LoVo (cell line): ENCODE measurements at regions not wholly inside any gene's neighbourhood (a gene's known extent, or its start where the extent isn't known, plus 50 kb on each side); places are given as distances from the start of the nearest gene placed in this dataset.

Experiments
- DNase-seq: peaks from one replicate; pipeline ENCODE4 v3.0.0-alpha.2; 2016; ENCODE audit warnings: low spot score

DNA sequence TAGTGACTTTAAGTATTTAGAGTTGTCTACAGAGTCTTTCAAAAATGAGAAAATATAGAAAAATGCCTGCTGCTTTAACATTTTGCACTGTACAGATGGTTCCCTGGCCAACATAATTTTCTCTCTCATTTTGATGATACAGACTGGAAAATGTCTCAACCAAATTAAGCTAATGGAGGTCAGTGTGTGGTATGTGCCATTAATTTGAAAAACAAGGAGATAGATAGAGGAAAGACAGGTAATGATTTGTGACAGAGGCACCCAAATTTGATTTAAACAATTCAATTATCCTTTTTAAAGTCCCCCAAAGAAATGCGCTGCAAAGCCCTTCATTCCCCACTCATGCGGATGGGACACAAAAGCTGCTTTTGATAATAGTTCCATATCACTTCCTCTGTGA is 140.0 kb downstream of the ASCL1 start:
- DNase-seq, result no peak

DNA sequence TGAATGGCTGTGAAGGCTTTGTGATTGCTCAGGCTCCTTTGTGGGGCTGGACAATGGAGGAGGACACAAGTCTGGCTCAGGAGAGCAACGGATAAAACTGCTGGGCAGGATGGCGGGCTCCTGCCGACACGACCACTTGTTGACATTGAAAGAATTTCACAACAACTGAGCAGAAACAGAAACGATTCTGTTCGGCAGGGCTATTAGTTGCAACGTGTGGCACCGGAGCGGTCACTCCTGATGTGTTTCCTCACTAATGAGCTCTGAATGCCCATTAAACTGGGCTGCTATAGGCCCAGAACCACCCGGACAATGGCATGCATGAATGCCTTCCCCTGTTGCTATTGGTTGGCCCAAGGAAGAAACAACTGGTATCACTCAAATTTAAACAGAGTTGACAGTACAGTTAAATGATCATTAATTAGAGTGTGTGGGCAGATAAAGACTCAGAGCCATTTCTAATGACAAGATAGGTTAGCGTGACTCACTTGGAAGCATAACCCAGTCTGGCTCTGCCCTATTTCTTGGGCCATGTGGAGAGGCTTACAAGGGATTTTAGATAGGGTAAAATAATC is 142.9 kb downstream of the ASCL1 start:
- DNase-seq, result no peak

DNA sequence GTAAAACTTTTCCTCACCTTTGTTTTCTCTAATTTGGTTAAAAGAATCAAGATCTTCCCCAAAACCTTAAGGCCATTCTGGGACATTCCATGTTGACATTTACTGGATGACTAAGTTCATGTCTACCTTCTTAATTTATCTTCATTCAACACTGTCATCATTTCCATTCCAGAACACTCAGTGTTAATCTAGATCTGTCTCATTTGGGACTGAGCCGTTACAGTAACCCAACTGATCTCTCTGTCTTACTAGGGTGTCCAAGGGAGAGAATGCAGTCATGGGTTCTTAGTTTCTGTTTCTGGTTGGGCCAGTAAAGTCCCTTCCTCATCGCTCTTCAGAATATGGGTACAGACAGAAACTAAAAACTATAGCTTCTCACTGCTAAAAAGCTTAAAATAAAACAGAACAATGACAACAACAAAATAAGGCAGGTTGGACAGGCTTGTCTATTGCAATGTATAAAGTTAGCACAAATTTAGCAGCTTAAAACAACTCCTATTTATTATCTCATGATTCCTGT is 144.8 kb downstream of the ASCL1 start:
- DNase-seq, result no peak

DNA sequence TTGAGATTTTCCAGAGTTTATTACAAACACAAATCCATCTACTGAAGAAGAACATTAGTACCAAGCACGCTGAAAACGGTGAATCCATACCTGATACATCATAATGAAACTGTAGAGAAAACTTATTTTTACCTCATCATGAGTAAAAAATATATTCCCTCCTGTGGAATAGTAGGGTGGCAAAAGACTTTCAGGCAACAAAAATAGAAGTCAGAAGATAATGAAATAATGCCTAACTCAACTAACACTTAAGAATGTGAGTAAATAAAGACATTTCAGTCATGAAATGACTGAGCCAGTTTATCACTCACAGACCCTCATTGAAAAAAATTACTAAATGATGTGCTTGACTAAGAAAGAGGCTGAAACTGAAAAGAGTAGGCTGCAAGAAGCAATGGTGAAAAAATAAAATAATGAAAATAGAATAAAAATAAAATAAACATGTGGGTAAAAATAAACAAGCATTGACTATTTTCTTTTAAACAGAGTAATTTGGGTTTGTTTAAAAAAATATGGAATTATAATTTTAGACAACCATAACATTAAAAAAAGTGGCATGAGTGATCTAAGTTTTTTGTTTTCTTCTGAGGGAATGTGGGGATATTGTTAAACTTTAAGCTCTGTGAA is 148.6 kb downstream of the ASCL1 start:
- DNase-seq, result no peak

DNA sequence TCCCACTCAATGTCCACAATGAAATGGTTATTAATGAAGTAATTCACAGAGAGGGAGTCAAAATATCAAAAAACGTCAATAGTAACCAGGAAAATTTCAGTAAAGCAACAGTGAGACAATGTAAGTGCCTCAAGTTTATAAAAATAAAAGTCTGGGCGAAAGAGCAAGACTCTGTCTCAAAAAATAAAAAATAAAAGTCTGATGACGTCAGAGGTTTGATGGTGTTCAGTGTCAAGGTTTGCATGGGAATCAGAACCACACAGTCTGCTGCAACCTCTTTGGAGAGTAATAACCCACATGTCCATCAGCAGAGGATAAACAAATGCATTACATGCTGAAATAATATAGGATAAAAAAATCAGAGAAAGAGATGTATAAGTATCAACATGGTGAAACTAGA is 152.4 kb downstream of the ASCL1 start:
- no peak for DNase-seq

DNA sequence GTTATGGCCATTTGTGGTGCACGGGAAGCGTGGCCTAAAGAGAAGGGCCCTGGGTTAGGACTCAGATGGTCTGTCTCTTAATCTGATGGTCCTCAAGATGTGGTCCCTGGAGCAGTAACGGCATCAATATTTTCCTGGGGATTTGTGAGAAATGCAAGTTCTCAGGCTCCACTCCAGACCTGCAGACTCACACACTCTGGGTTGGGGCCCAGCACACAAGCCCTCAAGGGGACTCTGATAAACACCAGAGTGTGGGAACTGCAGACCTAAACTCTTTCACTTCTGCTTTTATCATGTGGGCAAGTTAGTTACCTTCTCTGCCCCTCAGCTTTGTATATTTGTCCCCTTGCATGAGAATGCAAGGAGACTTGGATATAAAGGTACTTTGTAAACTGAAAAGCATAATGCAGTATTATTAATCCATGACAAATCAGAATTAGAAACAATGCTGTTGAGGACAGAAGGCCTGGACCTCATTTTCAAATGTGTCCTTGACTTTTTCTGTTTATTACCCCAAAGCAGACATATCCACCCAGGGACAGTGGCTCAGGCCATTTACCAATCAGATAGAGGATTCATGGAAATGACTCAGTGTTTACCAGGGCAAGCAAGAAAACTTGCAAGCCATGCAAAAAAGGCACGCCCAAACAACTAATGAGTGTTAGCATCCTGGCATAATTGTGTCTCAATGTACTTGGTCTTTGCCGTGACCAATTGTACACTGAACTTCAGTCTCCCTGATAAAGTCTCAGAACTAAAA is 157.0 kb downstream of the ASCL1 start:
- DNase-seq, result no peak

DNA sequence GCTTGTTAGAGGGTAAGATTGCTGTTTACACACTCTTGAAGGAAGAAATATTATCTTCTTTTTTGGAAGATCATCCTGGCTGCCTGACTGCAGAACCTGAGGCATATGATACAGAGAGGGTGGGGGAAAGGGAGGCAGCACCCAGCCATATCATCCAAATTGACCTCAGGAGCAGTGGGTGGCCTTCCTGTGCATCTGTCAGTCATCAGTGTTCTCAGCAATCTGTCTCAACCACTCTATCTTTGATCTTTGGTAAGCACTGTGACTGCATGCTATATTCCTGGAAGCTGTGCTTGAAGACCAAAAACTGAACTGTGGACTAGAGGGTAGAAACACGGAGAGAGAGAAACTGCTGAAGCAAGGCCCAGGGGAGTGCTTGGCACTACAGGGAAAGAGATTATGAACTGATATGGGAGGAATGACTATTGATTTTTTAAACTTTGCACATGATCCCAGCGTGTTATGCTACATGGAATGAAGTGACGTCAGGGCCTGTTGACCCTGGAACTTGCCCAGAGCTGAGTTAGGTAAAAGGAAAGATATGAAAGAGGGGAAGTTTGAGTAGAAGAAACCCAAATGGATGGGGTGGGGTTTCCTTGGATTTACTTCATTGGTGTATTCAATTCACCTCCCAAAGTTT is 171.5 kb downstream of the ASCL1 start:
- no peak for DNase-seq

DNA sequence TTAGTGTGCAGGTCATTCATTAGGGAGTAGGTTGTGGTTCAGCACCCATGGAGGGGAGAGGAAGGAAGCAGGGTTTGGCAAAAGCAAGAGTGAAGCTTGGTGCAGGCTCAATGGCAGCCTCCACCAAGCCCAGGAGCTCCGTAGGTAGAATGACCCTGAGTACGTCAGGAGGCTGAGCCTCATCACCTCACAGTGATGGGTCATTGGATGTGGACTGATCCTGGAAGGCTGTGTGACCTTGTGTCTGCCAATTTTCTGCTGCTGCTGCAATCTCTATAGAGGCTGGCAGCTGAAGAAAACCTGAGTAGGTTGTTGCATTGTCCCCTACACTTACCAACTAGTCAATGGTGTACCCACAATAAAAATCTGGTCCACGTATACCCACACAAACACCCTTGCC is 173.1 kb downstream of the ASCL1 start:
- DNase-seq, result no peak

DNA sequence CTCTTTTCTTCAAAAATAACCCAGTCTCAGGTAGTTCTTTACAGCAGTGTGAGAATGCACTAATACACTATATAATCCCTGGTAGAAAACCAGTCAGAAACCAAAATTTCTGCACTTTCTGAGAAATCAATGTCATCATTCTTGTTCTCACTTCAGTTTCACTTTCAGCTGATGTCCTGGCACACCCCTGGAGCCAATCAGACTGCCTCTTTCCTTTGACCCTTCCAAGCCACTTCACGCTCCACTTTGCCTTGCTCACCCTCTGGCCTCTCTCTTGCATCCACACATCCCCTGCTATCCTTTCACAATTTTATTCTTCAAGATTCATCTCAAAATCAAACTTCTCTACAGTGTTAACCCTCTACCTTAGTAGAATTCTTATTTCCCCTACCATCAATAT is 181.1 kb downstream of the ASCL1 start:
- DNase-seq, result no peak

DNA sequence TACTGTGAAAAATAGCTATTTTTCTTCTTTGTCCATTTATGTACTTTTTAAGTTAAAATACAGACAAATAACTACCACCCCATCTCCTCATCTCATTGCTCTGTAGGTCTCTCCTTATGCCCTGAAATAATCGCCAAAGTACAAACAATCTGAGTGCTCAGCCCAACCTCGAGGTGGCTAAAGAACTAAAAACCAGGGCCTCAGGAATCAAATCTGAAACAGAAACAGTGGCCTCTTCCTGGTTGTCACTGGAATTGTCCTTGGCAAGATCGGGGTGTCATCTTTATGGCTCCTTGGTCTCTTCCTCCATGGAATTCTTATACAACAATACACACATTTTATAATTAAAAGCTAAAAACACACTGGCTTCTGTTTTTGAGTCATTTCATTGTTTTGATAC is 182.4 kb downstream of the ASCL1 start:
- no peak for DNase-seq

DNA sequence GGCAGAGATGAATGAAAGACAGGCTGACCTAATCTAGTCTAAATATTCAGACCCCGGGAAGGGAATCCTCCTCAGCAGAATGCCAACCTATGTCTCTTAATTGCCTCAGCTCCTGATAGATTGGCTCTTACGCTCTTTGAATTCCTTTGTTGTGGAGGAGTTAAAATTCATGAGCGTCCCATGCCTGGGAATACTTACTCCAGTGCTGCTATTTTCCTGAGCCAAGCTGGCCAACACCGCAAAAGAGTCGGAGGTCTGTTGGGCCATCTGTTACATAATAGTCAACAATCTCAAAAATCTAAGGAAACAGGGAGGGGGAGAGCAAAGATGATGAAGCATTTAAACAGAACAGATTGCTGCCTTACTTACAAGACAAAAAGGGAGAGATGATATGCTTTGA is 182.8 kb downstream of the ASCL1 start:
- no peak for DNase-seq

DNA sequence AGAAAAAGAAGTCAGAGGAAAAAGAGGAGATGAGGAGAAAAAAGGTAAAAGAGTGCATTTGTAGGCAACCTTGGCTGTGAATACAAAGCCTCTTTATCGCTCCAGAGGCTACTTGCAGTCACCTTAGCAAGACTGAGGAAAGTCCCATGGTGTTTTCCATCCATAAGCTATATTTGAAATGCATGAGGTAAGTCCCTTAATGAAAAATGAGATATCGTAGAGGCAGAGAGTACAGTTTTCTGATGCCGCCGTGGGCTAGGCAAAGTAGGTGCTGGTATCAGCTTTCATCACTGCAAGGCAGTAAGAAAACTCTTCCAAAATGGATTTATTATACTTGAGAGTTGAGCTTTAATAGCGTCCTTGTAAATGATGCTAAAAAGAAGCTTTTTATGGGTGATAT is 186.8 kb downstream of the ASCL1 start:
- DNase-seq, result no peak

DNA sequence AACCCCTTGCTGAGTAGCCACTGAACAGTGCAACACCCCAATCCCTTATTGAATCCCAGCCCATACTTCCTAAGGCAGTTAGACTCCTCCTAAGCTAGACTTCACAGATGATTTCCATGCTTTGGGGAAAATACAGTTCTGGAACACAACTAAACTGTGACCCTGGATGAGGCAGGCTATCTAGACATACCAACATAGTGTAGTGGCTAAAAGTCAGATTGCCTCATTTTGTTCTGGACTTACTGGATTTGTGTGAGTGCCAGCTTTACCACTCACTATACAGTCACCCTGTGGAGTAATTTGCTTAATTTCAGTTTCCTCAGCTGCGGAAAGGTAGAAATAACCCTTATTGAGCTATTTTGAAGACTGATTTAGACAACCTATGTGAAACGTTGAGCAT is 203.1 kb downstream of the ASCL1 start:
- no peak for DNase-seq

DNA sequence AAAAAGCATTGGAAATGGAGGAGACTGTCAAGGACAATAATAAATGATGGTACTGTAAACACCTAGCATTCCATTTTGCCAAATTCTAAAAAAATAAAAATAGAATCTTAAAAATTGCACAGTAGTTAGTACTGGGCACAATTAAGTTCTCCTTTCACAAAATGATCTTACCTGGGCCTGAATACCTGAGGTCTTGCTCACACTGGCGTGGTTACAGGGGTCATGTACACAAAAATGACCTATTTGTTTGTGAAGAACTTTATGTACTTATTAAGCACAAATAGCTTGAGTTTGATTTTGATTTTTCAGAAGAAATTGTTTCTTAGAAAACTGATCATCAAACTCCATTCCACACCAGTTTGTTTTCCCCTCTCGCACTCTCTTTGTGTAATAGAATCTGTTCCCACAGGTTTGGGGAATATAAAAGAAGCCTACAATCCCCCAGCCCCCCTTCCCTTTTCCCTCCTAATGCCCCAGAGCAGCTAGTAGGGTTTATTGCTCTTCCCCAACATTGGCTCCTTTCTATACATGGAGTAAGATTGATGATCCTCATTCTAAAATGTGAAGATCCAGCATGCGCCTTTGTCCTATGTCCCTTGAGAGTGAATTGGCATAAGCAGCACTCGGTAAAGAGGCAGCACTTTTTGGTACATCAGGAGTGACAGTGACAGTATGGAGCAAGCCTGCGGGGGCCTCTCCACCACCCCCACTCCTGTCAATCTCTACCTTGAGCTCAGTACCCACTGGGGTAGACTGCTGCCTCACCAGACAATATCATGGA is 204.3 kb downstream of the ASCL1 start:
- no peak for DNase-seq

DNA sequence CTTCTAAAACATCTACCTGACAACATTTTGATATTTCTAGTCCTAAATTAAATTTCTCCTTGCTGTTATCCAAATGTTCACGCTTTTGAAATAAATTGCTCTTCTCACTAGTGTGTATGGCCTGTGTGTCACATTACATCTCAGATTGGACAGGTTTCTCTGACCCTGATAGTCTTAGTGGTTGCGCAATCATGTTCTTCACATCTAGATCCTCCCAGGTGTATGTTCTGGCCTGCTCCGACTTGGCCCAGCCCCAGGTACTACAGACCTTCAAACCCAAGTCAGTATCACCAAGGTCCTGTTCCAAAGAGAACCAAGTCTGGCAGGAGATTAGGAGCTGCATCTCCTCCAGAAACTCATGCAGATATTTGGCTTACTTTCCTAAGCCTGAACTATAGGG is 209.5 kb downstream of the ASCL1 start:
- no peak for DNase-seq

DNA sequence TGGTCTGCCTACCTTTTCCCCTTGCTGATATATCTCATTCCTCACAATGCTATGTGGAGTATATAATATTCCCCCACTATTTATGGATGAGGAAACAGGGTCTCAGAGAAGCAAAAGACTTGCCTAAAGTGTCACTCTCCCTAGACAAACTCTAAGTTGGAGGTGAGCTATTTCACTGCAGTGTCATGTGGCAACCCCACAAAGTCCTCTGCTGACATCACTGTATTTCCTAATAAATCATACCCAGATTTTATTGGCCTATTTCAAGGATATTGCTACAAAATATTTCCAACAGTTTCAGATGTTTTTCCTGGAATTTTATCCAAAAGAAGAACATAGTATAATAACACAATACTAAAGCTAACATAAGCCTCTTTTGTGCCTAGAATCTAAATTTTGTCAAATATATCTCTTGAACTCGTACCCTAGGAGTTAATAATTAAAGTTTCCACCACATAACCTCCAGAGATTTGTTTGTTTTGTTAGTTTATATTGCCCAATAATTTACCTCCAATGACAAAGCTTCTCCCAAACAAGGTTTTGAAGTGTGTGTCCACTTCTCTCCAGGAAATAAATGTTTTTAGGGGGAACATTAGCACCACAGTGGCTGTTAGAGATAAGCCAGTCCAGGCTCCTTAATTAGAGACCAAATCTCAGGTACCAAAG is 215.1 kb downstream of the ASCL1 start:
- no peak for DNase-seq

DNA sequence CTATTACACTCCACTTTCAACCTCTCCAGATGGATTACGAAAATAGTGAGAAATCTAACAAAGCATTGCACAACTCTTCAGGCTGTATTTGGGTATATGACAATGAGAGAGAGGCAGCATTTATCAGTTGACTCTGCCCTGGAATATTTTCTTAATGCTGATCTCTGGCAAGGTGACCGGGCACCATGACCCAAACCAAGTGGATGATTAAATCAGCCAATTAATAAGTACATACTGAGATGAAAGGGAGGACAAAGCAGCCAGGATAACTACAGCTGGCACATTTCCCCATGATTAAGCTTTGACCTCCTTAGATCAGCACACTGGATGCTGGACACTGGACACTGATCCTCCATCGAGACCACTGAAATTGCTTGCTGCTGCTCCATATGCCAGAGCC is 218.2 kb downstream of the ASCL1 start:
- DNase-seq, result no peak

DNA sequence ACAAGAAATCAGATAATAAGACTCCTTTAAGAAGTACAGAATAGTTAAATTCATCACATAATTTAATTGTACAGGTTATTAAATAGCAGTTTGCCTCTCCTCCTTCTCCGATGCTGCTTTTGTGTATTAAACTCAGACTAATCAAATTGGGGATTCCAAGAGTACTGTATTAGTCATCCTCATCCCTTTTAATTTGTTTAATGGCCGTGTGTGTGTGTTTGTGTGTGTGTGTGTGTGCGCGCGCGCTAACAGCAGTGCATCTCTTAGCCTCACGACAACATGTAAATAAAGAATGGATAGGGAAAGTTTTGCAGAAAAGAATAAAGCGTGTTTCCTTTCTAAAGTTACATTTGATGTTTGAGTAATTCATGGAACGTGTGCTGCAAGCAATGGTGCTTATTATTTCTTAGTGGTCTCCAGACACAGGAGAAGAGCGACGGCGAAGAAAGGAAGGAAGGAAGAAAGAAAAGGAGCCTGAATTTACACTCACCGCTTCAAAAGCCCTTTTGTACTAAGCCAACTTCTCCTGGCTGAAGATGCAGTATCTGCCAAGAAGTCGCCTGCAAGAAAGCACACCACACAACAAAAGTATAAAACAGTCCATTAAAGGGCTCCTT is 220.3 kb downstream of the ASCL1 start:
- no peak for DNase-seq

DNA sequence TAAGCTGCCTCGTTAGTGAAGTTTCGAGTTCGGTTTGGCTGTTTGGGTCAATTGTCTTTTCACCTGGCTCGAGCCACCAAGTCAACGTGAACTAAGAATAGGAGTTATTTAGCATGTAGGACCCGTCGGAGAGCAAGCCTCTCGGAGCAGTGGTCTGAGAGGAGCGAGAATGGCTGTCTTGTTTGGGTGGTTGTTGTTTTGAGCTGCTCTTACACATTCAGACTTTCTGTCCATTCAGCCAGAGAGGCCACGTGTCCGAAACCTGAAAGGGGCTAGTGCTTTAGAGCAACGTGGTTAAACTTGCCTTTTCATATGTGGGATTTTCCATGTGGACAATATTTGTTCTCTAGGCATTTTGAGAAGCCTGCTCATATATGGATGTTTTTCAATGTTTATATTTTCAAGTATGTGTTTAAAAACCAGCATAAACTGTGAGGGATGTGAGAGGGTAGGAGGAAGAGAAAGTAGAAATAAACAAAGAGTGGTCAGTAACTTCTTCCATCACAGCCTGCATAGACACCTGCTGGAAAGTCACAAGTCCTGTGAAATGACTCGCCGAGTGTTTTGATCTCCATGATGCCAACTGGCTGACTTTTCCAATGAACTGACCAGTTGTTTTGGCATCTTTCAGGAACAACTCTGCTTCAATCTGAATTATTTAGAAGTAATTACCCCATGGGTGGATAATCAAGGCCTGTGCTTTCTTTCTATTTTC is 221.0 kb downstream of the ASCL1 start:
- no peak for DNase-seq

DNA sequence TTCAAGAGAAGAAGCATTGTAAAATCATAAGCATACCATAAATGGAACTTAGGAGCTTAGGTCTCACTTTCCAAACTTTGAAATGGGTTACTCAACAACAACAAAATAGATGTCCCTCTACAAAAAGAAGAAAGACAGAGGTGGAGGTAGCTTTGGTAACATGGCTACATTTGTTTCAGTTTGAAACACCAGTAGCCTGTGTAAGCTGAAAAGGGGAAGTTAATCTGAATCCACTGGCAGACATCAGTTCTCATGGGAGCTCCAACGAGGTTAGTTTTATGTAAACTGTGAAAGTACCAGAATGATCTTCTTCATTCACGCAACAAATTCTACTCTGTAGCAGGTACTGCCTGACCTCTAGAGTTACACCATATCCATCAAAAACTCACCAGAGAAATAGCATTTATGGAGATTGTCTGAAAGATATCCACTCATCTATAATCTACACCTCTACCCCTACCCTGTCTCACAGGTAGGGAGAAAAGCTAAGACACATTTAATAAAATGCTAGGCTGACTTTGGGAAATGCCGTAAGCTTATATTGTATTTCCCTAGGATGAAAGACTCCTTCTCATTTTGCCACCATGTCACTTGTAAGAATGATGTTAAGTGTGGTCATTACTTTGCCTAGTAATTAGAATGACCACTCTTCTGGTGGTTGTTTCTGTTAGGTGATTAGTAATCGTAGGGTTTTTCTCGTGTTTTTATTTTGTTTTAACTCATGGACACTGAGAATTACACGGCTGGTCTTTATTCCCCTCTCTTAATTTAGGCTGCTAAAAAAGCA is 224.1 kb downstream of the ASCL1 start:
- DNase-seq, result no peak
